MG63 (cell line): ENCODE measurements at regions not wholly inside any gene's neighbourhood (a gene's known extent, or its start where the extent isn't known, plus 50 kb on each side); places are given as distances from the start of the nearest gene placed in this dataset.
"Not testable (repeated sequence)": the region's sequence is repeated elsewhere in the genome, so short reads cannot be mapped to it uniquely, and the experiment has no call there.

Source experiments
- DNase-seq: peaks from one replicate; pipeline ENCODE4 v3.0.0-alpha.2; 2020
- H3K27me3 ChIP-seq: fragments of 250-450 bp; sonication (Bioruptor Pico); 2 replicates; pipeline ENCODE4 v1.5.1; 2020; ENCODE audit warnings: mild to moderate bottlenecking, moderate library complexity
- H3K36me3 ChIP-seq: fragments of 250-450 bp; sonication (Bioruptor Pico); 2 replicates; pipeline ENCODE4 v1.5.1; 2020; ENCODE audit warnings: mild to moderate bottlenecking, moderate library complexity
- H3K4me3 ChIP-seq: fragments of 250-450 bp; sonication (Bioruptor Pico); 2 replicates; pipeline ENCODE4 v1.5.1; 2020; ENCODE audit warnings: mild to moderate bottlenecking, moderate library complexity
- H3K9me3 ChIP-seq: fragments of 250-450 bp; sonication (Bioruptor Pico); 2 replicates; pipeline ENCODE4 v1.5.1; 2020; ENCODE audit warnings: mild to moderate bottlenecking, moderate library complexity

DNA sequence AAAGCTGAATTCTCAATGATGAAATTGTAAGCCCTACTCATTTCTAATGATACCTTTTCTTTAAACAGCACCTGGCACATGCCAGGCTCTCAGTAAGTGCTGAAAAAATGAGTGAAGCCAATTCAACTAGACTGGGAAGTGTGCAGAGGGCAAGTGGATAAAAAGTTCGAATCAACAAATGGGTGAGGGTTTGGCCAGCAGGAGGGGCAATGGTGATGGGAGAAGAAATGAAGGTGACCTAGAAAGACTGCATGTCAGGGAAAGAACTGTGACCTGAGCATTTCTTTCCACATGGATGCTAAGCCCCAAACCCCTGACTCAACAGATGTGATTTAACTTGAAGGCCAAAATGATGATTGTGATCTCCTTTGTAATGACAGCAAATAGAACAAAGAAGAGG lies 54.6 kb downstream of the DKK1 start:
- Histone ChIP-seq H3K27me3 (no peaks in the 10 kb centered on the region), H3K9me3 (peaks cover 8% of the 10 kb centered on the region; the same call in 1 of the 2 replicates), H3K4me3 (no peak overlapping the region), H3K36me3 (no peaks in the 10 kb centered on the region)
- DNase-seq: no peak

DNA sequence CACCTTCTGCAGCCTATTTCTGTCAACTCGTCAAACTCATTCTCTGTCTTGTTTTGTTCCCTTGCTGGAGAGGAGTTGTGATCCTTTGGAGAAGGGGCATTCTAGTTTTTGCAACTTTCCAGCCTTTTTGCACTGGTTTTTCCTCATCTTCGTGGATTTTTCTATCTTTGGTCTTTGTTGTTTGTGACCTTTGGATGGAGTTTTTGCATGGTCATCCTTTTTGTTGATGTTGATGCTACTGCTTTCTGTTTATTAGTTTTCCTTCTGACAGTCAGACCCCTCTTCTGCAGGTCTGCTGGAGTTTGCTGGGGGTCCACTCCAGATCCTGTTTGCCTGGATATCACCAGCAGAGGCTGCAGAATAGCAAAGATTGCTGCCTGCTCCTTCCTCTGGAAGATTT lies 60.1 kb downstream of the DKK1 start:
- not testable (repeated sequence) for H3K9me3 ChIP-seq, H3K4me3 ChIP-seq, DNase-seq, H3K36me3 ChIP-seq, H3K27me3 ChIP-seq

DNA sequence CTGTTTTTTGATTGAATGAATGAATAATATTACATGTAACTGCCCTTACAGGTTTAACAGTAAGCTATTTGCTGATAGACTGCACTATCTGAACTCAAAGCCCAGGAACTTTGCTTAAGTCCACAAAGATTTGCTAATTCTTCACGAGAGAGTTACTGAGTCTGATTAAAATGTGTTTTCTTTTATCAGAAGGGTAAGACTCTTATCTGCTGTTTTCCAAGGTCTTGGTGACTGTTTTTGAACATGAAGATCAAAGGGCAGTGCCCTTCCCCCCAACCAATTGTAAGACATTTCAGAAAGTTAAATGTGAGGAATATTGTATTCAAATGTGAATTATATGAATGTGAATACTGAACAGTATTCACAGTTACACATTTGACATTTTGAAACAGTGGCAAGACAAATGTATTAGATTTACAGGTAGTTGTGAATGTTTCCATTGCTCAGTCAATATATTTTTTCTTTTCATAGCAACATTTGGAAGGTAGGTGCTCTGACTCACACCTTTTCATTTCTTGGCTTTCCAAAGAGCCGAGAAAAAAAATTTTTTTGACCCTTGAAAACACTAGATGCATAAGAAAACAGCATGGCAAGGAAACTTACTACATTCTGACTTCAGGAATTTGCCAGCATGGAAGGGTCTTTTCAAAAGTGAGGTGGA lies 62.7 kb downstream of the DKK1 start:
- no peaks in the 10 kb centered on the region for H3K36me3 ChIP-seq
- peaks cover 8% of the 10 kb centered on the region; the same call in 1 of the 2 replicates for H3K9me3 ChIP-seq
- DNase-seq: no peak
- no peaks in the 10 kb centered on the region for H3K27me3 ChIP-seq
- no peak overlapping the region for H3K4me3 ChIP-seq

DNA sequence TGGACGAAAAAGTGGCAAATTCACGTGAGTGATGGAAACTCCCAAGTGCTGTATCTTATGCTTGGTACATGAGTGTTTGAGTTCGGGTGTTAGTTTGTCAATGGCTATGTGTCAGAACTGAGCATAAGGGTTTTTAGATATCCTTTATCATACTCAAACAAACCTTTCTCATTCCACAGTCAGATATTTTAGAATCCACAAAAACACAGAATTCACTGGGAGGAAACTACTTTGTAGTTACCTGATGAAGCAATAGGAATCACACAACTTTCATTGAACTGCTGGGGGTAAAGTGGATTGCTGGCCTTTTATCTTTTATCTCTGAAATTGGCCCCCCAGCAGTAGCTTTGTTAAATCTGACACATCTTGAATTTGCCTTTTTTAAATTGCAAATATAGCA lies 64.0 kb downstream of the DKK1 start:
- DNase-seq: no peak
- Histone ChIP-seq H3K9me3 (peaks cover 7% of the 10 kb centered on the region; the same call in 1 of the 2 replicates), H3K4me3 (no peak overlapping the region), H3K36me3 (no peaks in the 10 kb centered on the region), H3K27me3 (no peaks in the 10 kb centered on the region)

DNA sequence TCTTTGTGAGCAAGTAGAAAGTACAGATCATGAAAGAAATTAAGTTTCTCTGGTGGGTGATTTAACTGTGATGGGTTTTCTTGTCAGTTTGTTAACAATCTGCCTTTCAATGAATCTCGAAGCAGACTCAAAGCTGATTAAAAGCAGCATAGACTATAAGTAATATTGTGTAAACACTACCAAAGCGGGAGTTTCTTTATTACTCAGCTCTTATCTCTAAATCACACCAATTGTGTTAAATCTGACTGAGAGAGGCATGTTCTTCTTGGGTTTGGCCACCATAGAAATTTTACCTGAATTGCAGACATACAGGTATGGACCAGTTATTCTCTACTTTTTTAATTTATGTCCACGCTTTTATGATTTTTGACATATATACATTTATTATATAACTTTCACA lies 65.2 kb downstream of the DKK1 start:
- Histone ChIP-seq H3K36me3 (no peaks in the 10 kb centered on the region), H3K9me3 (no peaks in the 10 kb centered on the region), H3K27me3 (no peaks in the 10 kb centered on the region), H3K4me3 (no peak overlapping the region)
- DNase-seq: no peak

DNA sequence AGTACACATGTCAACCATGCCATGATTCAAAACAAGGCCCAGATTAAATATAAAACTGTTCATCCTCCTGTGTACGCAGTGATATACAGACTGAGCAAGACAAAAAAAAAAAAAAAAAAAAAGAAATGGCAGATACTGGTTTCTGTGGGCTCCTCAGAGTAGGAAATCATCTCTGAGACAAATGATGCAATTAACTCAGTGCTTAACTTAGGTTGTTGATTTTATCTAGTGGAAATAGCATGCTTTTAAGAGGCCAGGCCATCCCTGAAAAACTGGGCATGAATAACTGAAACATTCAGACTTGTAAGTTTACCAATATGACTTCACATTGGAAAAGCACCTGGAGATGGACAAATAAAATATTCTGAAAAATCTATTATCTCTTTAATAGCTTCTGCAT lies 69.0 kb downstream of the DKK1 start:
- Histone ChIP-seq H3K4me3 (no peak overlapping the region), H3K27me3 (no peaks in the 10 kb centered on the region), H3K36me3 (no peaks in the 10 kb centered on the region), H3K9me3 (no peaks in the 10 kb centered on the region)
- DNase-seq: no peak

DNA sequence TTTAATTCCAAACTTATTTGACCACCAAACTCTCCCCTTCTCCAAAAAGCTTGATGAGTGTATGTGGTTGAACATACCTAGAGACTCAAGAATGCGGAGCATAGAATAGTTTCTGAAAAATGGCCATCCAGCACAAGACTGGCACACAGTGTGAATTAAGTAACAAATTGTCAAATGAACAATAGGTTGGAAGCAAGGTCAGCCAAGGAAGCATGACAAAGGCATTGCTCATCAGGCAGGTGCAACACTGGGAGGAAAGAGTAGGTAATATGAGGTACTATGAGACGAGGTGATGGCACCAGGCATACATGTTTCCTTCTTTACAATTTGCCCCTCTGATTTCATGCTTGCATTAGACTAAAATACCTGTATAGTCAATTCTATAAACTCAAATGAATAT lies 73.7 kb downstream of the DKK1 start:
- no peaks in the 10 kb centered on the region for H3K27me3 ChIP-seq
- DNase-seq: no peak
- no peak overlapping the region for H3K4me3 ChIP-seq
- H3K9me3 ChIP-seq: no peaks in the 10 kb centered on the region
- no peaks in the 10 kb centered on the region for H3K36me3 ChIP-seq

DNA sequence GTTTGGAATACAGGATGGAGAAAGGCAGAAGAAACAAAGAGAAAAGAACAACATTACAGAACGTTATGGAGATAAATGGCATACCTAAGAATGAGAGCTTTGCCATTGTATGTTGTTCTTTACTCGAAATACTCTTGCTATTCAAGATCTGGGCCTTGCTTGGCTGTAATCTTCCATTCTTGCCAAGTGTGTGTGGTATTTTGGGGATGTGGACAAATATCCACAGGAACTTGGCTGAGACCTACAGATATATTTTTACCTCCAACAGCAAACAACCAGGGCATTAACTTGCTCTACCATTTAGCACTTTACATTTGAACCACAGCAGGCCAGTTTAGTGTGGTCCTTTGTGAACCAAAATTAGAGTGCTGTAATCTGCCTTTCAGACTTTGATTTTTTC lies 76.3 kb downstream of the DKK1 start:
- H3K4me3 ChIP-seq: no peak overlapping the region
- no peaks in the 10 kb centered on the region for H3K36me3 ChIP-seq
- H3K9me3 ChIP-seq: no peaks in the 10 kb centered on the region
- no peaks in the 10 kb centered on the region for H3K27me3 ChIP-seq
- no peak for DNase-seq

DNA sequence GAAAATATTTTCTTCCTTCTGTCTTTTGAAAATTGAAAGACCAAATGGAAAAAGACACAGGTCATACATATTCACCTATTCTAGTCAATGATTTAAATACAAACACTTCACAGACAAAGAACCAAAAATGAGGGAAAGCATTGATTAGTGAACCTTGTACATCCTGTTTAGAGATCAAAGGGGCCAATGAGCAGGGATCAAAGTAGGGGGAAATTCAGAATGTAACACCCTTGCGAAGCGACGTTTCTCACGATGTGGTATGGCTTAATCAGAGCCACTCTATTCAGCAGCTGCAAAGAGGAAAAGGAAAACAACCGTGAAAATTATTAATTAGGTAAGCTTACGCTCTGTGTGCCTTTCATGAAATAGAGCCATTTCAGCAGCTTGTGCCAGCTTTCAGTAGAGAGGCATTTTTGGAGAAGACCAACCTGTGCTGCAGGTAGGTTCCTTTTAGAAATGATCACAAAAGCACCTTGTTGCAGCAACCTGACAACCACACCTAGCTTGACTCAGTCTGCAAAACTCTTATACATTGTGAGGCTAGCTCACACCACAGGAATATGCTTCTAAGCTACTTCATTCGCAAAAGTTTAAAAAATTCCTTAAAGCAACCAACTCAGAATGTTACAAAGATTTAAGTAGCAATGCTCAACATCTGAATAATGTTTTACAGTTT lies 78.0 kb downstream of the DKK1 start:
- no peaks in the 10 kb centered on the region for H3K27me3 ChIP-seq
- H3K4me3 ChIP-seq: no peak overlapping the region
- H3K9me3 ChIP-seq: no peaks in the 10 kb centered on the region
- no peak for DNase-seq
- H3K36me3 ChIP-seq: no peaks in the 10 kb centered on the region

DNA sequence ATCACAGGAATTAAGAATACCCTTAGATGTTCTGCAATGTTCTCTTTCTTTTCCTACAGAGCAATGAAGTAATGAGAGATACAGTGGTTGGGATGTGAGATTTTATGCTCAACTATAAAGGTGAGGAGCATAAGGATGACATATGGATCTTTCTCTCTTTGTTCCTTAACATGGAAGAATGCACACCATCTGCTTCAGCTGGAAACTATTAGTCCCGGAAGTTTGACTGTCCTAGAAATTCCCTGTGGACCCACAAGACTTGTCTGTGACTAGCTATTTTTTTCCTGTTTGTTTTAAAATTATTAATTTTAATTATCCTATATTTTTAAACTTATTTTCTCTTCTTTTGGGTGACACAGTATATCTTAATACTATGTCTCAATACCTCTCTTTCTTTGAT lies 80.2 kb downstream of the DKK1 start:
- H3K36me3 ChIP-seq: no peaks in the 10 kb centered on the region
- H3K9me3 ChIP-seq: no peaks in the 10 kb centered on the region
- H3K27me3 ChIP-seq: no peaks in the 10 kb centered on the region
- H3K4me3 ChIP-seq: no peak overlapping the region
- no peak for DNase-seq

DNA sequence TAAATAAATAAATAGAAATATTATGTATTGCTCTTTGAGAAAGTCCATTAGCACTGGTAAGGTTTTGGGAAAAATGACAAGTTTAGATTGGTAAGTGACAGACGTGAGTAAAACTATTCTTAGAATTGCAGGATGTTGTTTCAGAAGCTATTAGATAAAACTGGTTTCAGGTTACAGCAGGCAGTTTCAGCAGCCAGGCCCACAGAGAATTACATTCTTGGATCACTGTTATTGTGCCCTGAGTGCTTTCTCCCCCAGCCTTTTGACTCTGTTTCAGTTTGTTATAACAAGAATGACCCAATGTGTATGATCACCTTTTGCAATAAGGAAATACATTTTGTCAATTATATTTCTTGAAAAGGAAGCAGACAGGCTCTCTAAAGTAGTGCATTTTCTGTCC lies 86.5 kb downstream of the DKK1 start:
- no peak for DNase-seq

DNA sequence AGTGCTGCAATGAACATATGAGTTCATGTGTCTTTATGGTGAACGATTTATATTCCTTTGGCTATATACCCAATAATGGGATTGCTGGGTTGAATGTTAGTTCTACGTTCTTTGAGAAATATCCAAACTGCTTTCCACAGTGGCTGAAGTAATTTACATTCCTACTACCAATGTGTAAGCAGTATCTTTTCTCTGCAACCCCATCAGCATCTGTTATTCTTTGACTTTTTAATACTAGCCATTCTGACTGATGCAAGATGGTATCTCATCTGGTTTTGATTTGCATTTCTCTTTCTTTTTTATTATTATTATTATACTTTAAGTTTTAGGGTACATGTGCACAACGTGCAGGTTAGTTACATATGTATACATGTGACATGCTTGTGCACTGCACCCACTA lies 89.7 kb downstream of the DKK1 start:
- not testable (repeated sequence) for H3K9me3 ChIP-seq, DNase-seq, H3K4me3 ChIP-seq, H3K27me3 ChIP-seq, H3K36me3 ChIP-seq

More for the DNA sequence above, 86.5 kb downstream of the DKK1 start:
- H3K9me3 ChIP-seq: peaks cover 9% of the 10 kb centered on the region; the same call in 1 of the 2 replicates
- no peaks in the 10 kb centered on the region for H3K27me3 ChIP-seq
- no peak overlapping the region for H3K4me3 ChIP-seq
- no peaks in the 10 kb centered on the region for H3K36me3 ChIP-seq

DNA sequence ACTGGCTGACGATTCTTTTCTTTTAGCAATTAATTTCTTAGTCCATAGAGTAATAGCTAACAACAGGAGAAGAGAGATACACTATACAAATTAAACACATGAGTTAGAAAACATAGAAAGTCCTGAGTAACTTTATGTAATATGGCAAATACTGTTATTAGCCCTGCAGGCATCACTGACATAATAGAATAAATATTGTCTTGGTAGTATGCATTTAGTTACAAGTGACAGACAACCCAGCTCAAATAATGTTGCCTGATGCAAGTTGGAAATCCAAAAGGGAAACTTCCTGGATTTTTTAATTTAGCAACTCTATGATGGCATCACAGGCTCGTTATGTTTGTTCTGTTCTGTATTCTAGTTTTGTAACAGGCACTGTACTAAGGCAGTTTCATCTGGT lies 95.1 kb downstream of the DKK1 start:
- no peaks in the 10 kb centered on the region for H3K9me3 ChIP-seq
- no peaks in the 10 kb centered on the region for H3K36me3 ChIP-seq
- H3K27me3 ChIP-seq: no peaks in the 10 kb centered on the region
- no peak for DNase-seq
- H3K4me3 ChIP-seq: no peak overlapping the region

DNA sequence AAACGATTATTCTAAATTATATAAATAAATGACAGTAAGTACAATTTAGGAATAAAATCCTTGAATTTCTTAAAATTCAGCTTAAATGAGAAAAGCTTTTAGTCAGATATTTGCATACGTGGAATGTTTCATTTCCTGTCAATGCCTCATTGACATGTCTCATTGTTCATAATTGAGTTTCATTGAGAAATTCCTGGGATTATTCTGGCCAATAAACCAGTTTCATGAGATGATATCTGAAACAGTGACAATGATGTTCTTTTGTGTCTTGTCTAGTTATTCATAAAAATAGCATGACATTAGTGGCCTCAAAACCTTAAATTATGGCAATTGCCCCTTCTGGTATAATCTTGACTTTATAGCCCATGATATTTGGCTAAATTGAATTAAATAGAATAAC lies 95.8 kb downstream of the DKK1 start:
- Histone ChIP-seq H3K4me3 (no peak overlapping the region), H3K27me3 (no peaks in the 10 kb centered on the region), H3K36me3 (no peaks in the 10 kb centered on the region), H3K9me3 (no peaks in the 10 kb centered on the region)
- no peak for DNase-seq

DNA sequence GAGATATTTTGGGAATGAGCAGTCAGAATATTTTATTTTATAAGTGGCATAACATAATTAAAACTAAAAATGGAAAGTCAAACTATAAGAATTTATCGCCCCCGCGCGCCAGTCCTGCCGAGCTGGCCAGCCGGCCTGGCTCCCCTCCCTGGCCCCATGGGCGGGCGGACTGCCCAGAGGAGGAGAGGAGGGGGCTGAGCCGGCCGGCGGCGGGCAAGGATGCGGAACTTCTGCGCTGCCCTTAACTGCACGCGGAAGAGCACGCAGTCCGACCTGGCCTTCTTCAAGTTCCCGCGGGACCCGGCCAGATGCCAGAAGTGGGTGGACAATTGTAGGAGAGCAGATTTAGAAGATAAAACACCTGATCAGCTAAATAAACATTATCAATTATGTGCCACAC lies 96.8 kb downstream of the DKK1 start:
- no peak overlapping the region for H3K4me3 ChIP-seq
- no peaks in the 10 kb centered on the region for H3K9me3 ChIP-seq
- no peaks in the 10 kb centered on the region for H3K36me3 ChIP-seq
- no peaks in the 10 kb centered on the region for H3K27me3 ChIP-seq
- no peak for DNase-seq

DNA sequence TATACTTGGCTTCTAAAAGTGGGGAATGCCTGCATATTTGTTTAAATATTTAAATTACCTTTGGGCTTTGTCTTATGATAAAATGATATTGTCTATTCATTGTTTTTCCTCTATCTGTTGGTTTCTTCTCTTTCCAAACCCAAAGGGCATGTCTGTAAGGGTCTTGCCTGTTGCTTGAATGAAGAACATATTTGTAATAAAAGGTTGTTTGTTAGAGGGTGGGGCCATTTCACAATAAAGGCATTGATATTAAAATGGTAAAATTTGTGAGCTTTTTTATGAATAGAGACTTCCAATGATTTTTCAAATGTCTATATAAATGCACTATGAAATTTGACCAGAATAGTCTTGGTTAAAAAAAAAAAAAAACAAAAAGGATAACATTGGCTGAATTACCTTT lies 105.2 kb downstream of the DKK1 start:
- no peak for DNase-seq
- no peaks in the 10 kb centered on the region for H3K36me3 ChIP-seq
- no peaks in the 10 kb centered on the region for H3K27me3 ChIP-seq
- H3K9me3 ChIP-seq: no peaks in the 10 kb centered on the region; the same call in 1 of the 2 replicates
- no peak overlapping the region for H3K4me3 ChIP-seq

DNA sequence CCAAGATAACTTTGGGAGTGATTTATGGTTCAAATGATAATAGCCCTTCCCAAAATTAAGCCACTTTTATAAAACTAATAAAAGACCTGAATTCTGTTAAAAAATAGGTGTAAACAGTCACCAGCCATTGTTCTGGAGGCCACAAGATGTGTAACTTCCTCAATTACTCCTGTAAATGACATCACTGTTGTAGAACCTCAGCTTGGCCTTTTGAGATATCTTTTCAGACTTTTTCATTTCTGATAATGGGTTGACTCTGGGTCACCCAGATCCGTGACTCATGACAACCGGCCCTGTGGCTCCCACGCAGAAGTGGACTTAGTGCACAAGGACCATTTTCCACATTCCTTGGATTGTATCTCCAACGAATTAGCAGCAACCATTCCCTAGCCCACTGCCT lies 106.6 kb downstream of the DKK1 start:
- H3K4me3 ChIP-seq: no peak overlapping the region
- DNase-seq: no peak
- no peaks in the 10 kb centered on the region for H3K27me3 ChIP-seq
- H3K36me3 ChIP-seq: no peaks in the 10 kb centered on the region
- peaks cover 2% of the 10 kb centered on the region; the same call in 1 of the 2 replicates for H3K9me3 ChIP-seq

DNA sequence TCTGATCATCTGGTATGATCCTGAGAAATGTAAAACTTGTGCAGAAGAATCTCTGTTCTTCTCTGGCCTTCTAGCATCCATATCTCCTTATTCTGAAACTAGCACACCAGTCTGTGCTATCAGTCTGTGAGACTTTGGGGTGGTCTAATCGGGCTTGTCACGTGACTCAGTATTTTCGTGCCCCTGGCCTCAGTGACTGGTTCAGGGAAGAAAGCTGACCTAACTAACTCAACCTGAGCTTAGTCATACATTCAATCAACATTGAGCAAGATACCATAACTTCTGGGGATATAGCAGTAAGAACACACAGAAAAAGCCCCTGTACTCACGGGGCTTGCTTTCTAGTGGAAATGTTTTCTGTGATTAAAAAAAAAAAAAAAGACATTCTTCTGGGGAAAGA lies 109.3 kb downstream of the DKK1 start:
- Histone ChIP-seq H3K36me3 (no peaks in the 10 kb centered on the region), H3K4me3 (no peak overlapping the region), H3K9me3 (peaks cover 2% of the 10 kb centered on the region; the same call in 1 of the 2 replicates), H3K27me3 (no peaks in the 10 kb centered on the region)
- no peak for DNase-seq
